NCI-H748 (cell line): ENCODE measurements at regions not wholly inside any gene's neighbourhood (a gene's known extent, or its start where the extent isn't known, plus 50 kb on each side); places are given as distances from the start of the nearest gene placed in this dataset.
"Not testable (repeated sequence)": the region's sequence is repeated elsewhere in the genome, so short reads cannot be mapped to it uniquely, and the experiment has no call there.

Source experiments
- DNase-seq: peaks from one replicate; lab custom pipeline; 2025; ENCODE audit not compliant: unreplicated experiment; lab: John Stamatoyannopoulos, UW

DNA sequence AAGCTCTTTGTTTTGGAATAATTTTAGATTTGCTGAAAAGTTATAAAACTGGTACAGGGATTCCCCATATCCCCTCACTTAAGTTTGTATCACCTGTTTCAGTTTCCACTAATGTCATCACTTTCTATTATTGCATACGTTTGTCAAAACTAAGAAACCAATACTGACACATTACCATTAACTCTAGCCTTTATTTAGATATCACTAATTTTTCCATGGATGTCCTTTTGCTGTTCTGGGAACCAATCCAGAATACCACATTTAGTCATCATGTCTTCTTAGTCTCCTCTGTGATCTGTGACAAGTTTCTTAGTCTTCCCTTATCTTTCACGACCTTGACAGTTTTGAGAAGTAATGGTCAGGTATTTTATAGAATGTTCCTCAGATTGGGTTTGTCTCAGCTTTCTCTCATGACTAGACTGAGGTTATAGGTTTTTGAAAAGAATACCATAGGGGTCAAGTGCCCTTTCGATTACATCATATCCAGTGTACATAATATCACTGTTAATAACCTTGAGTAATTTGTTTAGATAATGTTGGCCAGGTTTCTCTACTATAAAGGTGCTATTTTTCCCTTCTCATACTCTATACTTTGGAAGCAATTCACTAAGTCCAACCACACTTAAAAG, 51.9 kb upstream of the NMUR2 start:
- no peak for DNase-seq

DNA sequence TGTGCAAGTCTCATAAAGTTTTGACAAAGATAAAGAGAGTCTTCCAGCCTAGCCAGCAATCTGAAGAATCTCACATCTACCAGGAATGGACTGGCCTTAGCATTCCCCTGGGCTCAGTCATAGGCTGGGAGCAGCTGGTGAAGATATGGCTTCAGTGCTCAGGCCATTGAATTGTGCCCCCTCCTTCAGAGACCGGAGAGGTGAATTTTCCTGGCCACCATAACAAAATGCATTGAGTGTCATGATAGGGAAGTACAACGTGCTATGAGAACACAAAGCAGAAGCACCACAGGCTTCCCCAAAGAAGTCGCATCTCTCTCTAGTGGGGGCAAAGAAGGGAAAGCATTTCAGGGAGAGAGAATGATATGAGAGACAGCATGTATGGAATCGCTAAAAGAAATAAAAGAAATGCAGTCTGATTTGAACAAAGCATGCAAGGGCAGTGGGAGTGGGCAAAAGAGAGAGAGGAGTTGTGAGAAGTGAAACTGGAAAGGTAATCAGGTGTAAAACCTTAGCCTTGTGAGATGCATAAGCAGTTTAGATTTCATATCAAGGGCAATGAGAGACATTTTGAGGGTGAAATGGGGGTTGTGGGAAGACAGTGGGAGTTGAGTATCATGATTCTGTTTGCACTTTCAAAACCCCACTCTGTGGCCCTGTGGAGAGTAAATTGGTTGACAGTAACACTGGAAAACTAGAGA, 57.1 kb upstream of the NMUR2 start:
- DNase-seq: no peak

DNA sequence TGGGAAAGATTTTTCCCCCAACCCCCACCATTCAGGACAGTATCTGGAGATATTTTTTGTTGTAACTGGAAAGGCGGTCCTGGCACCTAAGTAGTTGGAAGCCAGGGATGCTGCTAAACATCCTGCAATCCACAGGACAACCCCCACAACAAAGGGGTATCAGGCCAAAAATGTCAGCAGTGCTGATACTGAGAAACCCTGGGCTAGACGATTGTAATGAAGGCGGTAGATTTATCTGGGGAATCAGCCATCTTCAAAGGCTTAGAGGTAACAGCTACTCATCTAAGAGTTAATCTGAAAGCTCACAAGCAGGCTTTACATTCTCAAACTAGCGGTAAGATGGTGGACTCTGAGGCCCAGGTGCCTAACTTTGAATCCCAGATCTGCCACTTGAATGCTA, 59.0 kb upstream of the NMUR2 start:
- DNase-seq: no peak

DNA sequence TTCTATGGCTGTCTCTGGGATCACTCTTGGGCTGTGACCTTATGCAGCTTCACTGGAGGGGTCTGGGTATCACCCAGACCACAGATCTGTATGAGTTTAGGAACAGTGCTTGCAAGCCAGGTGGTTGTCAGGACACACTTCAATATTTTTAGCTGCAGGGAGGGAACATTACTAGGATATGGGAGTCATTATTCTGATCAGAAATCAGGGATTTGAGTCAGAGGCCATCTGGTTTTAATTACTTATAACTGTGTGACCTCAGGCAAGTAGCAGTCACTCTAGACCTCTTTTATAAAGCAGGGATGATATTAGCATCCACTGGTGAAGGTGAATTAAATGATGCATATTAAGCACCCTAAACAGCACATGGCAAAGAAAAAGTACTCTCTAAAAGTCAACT, 60.1 kb upstream of the NMUR2 start:
- no peak for DNase-seq

DNA sequence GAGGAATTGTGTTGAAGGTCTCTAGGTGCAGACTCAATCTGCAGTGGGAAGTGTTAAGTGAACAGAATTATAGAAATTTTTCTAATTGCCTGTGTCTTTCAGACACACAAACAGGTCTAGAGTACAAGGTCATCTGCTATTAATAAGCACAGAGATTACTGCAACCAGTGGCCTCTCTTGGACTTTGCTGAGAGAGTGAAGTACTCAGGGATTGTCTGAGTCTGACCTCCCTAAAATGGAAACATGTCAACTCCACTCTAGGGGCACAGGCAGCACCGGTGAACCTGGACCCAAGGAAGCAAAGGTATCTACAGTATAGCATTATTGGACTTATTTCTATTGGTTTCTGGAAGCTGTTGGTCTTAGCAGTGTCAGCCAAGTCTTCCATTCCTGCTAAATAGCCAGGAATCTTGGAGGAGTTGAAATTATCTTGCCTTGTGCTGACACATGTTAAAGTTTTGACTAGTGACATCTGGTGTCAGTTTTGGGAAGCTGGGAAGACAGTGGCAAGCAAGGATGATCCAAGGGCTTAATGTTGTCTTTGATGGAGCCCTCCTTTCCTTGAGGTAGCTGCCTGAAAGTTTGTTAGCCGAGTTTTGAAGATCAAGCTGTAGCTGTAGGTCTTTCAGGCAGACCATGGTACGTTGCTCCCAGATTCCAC, 61.1 kb upstream of the NMUR2 start:
- no peak for DNase-seq

DNA sequence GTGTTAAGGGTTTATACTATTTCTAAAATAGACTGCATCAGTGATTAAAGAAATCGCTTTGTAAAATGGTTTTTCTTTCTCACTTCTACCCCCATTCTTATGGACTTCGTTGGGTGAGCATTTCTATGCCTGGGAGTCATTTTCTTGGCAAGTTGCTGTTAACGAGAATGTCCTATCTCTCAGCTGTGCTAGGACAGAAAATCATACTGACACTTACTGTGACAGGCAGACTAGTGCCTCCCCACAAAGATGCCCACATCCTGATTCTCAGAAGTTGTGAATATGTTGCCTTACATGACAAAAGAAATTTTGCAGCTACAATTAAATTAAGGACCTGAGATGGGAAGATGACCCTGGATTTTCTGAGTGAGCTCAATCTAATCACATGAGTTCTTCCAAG, 65.1 kb upstream of the NMUR2 start:
- DNase-seq: no peak

DNA sequence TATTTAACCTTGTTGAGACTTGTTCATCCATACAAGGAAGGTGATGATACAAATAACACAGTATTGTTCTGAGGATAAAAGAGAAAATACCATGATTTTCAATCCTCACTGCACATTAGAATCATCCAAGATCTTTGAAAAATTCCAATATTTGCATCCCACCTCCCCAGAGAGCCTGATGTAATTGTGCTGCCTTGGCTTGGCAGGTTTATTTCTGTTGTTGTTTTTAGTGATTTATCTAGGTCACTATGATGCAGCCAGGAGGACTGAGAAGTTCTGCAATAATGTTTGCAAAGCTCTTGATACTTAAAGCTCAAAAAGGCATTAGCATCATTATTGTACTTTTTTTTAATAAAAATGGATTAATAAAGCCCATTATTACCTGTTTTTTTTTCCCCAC, 67.0 kb upstream of the NMUR2 start:
- DNase-seq: no peak

DNA sequence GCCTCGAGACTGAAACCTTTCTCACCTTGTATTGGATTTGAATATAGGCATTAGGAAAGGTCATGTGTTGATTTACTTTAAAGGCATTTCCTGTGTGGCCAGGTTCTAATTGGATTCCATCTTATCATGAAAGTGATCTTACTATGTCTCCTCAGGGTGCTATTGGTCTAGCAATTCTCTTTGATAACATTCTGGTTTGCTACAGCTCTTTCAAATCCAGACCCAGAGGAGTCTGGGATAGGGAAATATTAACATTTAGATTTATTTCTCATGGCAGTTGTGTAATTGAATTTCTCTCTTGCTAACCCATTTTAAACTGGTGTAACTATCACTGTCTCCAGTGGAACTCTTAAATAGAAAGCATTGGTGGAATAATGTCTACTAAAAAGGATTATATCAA, 69.9 kb upstream of the NMUR2 start:
- DNase-seq: no peak

DNA sequence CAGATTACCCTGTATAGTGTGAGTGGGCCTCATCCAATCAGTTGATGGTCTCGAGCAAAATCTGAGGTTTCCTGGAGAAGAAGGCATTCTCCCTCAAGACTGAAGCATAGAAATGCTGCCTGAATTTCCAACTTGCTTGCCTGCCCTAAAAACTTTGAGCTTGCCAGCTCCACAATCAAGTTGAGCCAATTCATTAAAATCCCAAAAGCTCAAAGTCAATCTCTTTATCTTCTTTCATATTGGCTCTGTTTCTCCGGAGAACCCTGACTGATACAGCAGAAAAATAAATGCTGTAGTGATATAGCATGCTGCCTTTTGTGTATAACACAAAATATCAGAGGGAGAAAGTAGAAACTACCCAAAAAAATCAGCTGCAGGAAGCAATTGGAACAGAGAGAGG, 72.5 kb upstream of the NMUR2 start:
- DNase-seq: no peak

DNA sequence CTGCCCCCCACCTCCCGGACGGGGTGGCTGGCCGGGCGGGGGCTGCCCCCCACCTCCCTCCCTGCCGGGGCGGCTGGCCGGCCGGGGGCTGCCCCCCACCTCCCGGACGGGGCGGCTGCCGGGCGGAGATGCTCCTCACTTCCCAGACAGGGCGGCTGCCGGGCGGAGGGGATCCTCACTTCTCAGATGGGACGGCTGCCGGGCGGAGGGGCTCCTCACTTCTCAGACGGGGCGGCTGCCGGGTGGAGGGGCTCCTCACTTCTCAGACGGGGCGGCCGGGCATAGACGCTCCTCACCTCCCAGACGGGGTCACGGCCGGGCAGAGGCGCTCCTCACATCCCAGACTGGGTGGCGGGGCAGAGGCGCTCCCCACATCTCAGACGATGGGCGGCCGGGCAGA, 74.8 kb upstream of the NMUR2 start:
- DNase-seq: not testable (repeated sequence)

DNA sequence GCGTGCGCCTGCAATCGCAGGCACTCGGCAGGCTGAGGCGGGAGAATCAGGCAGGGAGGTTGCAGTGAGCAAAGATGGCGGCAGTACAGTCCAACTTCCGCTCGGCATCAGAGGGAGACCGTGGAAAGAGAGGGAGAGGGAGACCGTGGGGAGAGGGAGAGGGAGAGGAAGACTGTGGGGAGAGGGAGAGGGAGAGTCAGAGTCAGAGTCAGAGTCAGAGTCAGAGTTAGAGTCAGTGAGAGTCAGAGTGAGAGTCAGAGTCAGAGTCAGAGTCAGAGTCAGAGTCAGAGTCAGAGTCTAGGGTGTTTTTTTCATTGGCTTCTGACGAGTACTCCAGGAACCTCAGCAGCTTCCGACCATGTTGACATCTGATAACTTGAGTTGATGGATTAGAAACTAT, 75.6 kb upstream of the NMUR2 start:
- DNase-seq: not testable (repeated sequence)

DNA sequence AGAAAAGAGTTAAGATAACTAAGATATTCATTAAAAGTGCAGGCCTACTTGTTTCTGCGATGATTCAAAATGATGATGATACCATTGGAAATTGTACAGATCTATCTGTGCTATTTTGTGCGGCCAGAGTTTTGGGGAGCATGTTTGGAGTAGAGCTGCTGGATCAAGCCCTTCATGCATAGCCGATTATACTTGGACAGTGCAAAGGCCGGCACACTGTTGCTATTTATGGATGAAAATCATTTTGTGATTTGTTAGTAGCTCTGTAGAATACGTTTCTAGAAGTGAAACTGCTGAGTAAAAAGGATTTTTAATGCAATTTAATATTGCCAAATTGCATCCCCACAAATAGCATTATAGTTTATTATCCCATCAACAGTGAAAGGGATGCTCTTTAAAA, 82.1 kb upstream of the NMUR2 start:
- DNase-seq: no peak

DNA sequence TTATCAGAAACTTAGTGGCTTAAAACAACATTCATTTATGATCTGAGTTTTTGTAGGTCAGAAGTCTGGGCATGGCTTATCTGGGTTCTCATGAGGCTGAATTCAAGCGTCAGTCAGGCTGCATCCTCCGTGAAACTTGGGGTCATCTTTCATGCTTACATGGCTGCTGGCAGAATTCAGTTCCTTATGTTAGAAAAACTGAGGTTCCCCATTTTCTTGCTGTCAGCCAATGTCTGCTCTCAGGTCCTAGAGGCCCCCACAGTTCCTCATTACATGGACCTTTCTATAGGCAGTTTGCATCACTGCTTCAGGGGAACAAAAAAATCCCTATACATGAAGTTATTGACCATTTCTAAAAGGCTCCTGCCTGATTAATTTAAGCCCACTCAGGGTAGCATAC, 83.8 kb upstream of the NMUR2 start:
- DNase-seq: no peak

DNA sequence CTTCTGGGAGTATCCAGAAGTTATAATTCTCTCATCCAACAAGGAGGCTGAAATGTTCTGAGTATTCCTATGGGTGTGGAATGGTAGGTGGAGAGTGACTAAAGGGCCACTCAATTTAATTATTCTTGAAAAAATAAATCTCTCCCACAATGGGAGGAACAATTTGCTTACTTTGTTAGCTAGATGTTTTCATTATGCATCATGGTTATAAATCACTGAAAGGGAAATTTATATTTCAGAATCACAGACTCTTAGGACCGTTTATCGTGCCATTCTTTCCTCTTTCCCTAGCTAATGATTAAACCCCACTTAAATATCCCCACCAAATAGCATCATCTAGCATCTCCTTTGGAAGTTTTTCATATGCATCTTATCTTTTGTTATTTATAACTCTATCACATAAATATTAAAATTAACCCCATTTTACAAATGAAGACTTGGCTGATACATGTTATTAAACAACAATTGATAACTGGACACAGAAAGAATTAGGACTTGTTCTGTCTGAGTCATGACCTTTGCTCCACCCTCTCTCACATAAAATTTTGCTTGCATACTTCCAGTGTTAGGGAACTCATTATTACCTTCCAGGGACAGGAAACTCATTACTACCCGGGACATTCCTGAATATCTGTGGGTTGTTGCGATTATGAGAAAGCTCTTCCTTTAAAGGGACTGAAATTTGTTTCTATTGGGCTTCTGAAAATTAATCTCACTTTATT, 94.9 kb upstream of the NMUR2 start:
- no peak for DNase-seq

DNA sequence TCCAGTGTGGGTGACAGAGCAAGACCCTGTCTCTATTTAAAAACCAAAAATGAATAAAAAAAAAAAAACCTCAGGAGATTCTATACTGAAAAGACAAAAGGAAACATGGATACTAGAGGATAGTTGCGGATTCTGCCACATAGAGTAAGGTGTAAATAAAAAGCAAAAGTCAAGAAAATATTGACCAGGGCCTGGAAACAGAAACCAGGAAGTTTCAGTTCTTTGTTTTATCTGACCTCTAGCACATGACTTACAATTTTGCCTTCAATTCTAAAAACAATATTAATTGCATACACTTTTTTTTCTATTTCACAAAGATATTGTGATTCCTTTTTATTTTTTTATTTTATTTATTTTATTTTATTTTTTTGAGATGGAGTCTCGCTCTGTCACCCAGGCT, 96.2 kb upstream of the NMUR2 start:
- no peak for DNase-seq

DNA sequence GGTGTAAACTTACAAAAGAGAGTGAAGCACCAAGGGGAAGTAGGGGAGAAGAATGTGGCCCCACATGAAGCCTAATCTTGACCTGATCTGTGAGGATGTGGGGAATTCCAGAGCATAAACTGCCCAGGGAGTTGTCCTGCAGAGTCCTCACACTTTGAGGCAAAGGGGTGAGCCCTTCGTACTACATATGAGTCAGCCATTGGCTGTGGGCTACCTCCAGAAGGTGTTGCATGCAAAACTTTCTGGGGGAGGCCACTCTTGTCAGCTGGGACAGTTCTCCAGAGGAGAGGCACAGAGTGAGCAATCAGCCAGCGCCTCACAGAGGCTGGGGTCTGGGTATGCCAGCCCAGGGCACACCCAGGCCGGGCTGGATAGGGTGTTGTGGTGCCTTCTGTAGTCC, 98.1 kb upstream of the NMUR2 start:
- no peak for DNase-seq

DNA sequence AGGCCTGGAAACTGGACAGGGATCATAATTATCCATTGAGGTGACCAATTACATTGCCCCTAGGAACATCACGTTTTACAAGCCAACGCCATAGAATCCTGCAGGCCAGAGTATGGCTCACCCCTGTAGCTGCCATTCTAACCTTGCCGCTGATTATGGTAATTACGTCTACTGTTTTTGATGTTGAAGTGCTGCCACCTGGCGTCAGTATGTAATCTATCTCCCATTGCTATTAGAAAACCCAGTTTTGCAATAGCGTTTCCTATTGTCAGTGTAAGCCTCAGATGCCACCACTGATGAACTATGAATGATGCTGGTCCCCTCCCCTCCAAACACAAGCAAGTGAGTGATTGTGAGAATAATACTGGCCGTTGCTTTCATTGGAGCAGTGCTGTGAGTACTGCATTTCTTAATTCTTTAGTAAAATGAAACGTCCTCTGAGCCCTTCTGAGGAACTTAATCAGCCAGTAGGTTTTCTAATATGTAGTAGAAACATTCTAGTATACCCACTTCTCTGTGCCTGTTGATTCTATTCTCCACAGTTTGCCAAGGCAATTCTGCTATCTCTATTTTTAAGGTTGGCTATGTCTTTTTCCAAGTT, 100.5 kb upstream of the NMUR2 start:
- peak; percentile 82 for DNase-seq

DNA sequence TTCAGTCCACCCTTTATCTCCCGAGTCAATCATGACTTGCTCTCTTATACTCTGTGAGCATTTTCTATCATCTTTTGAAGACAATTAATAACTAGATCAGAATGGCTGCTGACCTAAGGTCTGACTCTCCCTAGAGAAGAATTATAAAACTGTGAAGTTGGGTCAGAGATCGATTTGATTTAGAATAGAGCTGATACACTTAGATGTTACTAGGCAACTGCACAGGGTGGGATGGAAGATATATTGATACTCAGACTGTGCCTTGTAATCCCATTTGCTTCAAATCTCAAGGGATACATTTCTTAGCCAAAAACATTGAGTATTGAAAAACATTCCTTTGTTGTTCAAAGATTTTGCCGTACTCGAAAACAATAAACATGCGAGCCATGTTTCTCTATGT, 106.0 kb upstream of the NMUR2 start:
- no peak for DNase-seq

DNA sequence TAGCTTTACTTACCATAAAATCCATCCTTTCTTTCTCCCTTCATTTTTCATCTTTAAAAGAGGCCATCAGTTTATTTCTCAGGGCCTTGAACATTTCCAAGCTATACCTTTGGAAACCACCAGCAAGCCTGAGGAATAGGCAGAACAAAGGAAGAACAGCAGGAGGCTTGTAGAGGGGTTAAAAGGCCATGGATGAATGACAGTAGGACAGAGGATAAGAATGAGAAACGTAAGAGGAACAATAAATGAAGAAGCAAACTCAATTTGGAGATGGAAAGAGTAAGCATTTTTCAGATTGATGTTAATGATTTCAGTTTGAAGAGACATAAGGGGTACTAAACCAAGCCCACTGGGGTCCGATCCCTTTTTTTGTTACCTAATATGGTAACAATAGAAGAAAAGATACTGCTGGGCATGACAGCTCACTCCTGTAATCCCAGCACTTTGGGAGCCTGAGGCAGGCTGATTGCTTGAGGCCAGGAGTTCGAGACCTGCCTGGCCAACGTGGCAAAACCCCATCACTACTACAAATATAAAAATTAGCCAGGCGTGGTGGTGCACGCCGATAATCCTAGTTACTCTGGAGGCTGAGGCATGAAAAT, 106.6 kb upstream of the NMUR2 start:
- no peak for DNase-seq

DNA sequence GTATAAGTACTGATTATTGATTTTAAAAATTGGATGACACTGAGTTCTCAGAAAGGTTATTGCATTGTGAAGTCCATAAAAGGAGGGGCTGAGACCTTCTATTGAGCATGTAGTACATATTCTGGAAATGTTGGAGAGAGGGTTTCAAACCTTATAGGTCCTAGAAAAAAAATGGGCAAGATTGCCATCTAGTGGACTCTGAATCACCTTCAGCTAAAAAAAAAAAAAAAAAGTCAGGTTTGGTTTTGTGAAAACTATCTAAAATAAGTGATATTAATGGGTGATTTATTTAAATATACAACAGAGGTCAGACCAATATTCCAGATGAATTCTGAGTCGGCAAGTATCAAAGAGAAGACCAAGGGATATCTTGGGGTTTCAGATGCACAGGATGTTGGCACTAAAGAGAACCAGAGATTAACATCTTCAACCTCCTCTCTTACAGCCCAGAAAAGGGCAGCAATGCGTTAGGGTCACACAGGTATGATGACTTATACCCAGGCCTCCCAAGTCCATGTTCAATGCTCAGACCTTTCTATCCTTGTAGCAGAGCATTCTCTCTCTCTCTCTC, 109.8 kb upstream of the NMUR2 start:
- peak; percentile 51 for DNase-seq

DNA sequence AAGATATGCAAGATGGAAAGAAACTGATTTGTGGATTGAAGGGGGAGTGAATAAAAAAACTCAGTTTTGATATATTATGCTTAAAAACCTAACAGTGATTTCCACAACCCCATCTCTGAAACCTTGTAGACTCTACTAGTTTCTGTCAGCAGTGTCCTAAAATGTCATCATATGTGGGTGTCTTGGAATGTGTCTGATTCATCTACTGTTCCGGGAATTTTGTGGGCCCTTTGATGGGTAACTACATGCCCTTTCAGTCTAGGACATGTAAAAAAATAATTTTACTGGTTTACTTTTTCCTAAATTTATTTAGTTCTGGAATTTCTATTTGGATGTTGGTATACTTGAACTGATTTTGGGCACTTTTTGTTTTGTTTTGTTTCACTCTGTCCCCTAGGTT, 118.9 kb upstream of the NMUR2 start:
- DNase-seq: no peak
